OCI-LY7 (cell line): ENCODE measurements at regions not wholly inside any gene's neighbourhood (a gene's known extent, or its start where the extent isn't known, plus 50 kb on each side); places are given as distances from the start of the nearest gene placed in this dataset.

Source experiments
- BruUV-seq: library from RNA; stranded (reverse); fragments of 400-500 nt; replicated peaks from 2 replicates; lab custom pipeline; 2021; lab: Mats Ljungman, UMichigan
- CTCF ChIA-PET: fragments of 300-600 bp; sonication (Branson Sonifier 250); formaldehyde crosslinking; loops from one replicate; lab custom pipeline; 2022; ENCODE audit warnings: antibody characterized with exemption; ENCODE audit not compliant: unreplicated experiment; lab: Charles Lee
- POLR2A ChIA-PET: fragments of 300-600 bp; sonication (Branson Sonifier 250); formaldehyde crosslinking; loops from one replicate; lab custom pipeline; 2022; ENCODE audit warnings: antibody characterized with exemption; lab: Charles Lee
- DNase-seq: peaks from one replicate; pipeline ENCODE4 v3.0.0-alpha.2; 2015; ENCODE audit warnings: low spot score
- H2AFZ ChIP-seq: fragments of 200-600 bp; sonication (generic), shearing (Covaris generic); 2 replicates; pipeline ENCODE4 v1.6.1; 2014; ENCODE audit warnings: mild to moderate bottlenecking, antibody characterized with exemption, low read length, moderate library complexity
- H3K27ac ChIP-seq: fragments of 200-600 bp; sonication (generic); 2 replicates; pipeline ENCODE4 v1.5.1; 2014; ENCODE audit warnings: mixed run types, low read depth, mild to moderate bottlenecking, moderate library complexity, low read length, inconsistent platforms; ENCODE audit not compliant: poor library complexity, severe bottlenecking
- H3K36me3 ChIP-seq: fragments of 200-600 bp; sonication (generic); 2 replicates; pipeline ENCODE4 v1.6.1; 2014; ENCODE audit warnings: mild to moderate bottlenecking, antibody characterized with exemption, low read length, moderate library complexity, mixed read lengths; ENCODE audit not compliant: insufficient read depth
- H3K4me1 ChIP-seq: fragments of 200-600 bp; sonication (generic); 2 replicates; pipeline ENCODE4 v1.5.1; 2014; ENCODE audit warnings: mild to moderate bottlenecking, low read length; ENCODE audit not compliant: insufficient read depth, poor library complexity, severe bottlenecking
- H3K4me2 ChIP-seq: fragments of 200-600 bp; sonication (generic); 2 replicates; pipeline ENCODE4 v1.6.1; 2014; ENCODE audit warnings: mild to moderate bottlenecking, low read length
- H3K4me3 ChIP-seq: fragments of 200-600 bp; sonication (generic); 2 replicates; pipeline ENCODE4 v1.5.1; 2014; ENCODE audit warnings: mild to moderate bottlenecking, low read depth, low read length; ENCODE audit not compliant: poor library complexity, severe bottlenecking
- H3K79me2 ChIP-seq: fragments of 200-600 bp; sonication (generic); 2 replicates; pipeline ENCODE4 v1.6.1; 2016; ENCODE audit warnings: low read depth, mild to moderate bottlenecking, low read length, moderate library complexity, mixed read lengths; ENCODE audit not compliant: insufficient read depth
- H3K9me2 ChIP-seq: fragments of 200-600 bp; sonication (generic); 2 replicates; pipeline ENCODE4 v1.6.1; 2016; ENCODE audit warnings: mild to moderate bottlenecking, low read length, mixed read lengths; ENCODE audit not compliant: insufficient read depth
- H3K9me3 ChIP-seq: fragments of 200-600 bp; sonication (generic); 2 replicates; pipeline ENCODE4 v1.6.1; 2014; ENCODE audit warnings: mild to moderate bottlenecking, mixed run types, low read length, mixed read lengths
- H4K20me1 ChIP-seq: fragments of 200-600 bp; sonication (generic); 2 replicates; pipeline ENCODE4 v1.6.1; 2014; ENCODE audit warnings: mild to moderate bottlenecking, antibody characterized with exemption, low read length, moderate library complexity, mixed read lengths; ENCODE audit not compliant: insufficient read depth
- CTCF ChIP-seq: fragments of 200-600 bp; sonication (generic); conservative IDR thresholded peaks from 2 replicates; pipeline ENCODE4 v1.5.1; 2014; ENCODE audit warnings: mild to moderate bottlenecking, antibody characterized with exemption, low read length, moderate library complexity, mixed read lengths
- EZH2phosphoT487 ChIP-seq: fragments of 200-600 bp; sonication (generic); IDR thresholded peaks from 2 replicates; pipeline ENCODE4 v1.6.1; 2018; ENCODE audit warnings: low read depth, borderline replicate concordance, mild to moderate bottlenecking, mixed run types, antibody characterized with exemption, low read length, moderate library complexity, mixed read lengths
- intact Hi-C: fragments of 100-400 bp; cut with micrococcal nuclease; formaldehyde crosslinking; loops from one replicate; pipeline ENCODE4 v1.10.0; 2022; ENCODE audit not compliant: unreplicated experiment

DNA sequence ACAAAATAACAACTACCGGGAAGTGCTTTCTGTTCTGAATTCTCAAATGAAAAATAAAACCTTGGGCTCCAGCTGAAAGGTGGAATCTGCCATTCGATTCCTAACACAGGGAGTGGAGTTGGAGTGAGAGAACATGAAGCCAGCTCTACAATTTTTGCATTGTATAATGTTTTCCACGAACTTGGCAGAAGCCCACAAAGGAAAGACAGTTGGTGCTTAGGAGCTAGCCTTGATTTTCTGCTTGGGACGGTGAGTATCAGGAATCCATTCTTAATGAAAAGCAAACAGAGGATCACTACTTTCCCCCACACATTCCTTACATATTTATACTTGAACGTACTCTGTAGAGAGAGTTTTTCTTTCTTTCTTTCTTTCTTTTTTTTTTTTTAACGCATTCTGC, 74.2 kb upstream of the FBXL7 start:
- no peaks in the 10 kb centered on the region for H3K9me3 ChIP-seq
- no peak overlapping the region for H2AFZ ChIP-seq
- TF ChIP-seq CTCF (no peak), EZH2phosphoT487 (no peak)
- no peaks in the 10 kb centered on the region for H3K4me1 ChIP-seq
- no TSS peak for BruUV-seq
- H3K27ac ChIP-seq, result no peak overlapping the region
- H3K79me2 ChIP-seq, result no peaks in the 10 kb centered on the region
- intact Hi-C loops, result no loop called here
- no peaks in the 10 kb centered on the region for H3K9me2 ChIP-seq
- H4K20me1 ChIP-seq, result no peaks in the 10 kb centered on the region
- no peak overlapping the region for H3K4me3 ChIP-seq
- ChIA-PET CTCF (no interaction called here), POLR2A (interaction anchor here (0.8 kb wide), 1 partner anchor 14 kb away, joined by 3 read pairs; no protein-coding TSS in a partner anchor)
- no peaks in the 10 kb centered on the region for H3K36me3 ChIP-seq
- no peak for DNase-seq
- H3K4me2 ChIP-seq, result no peak overlapping the region

DNA sequence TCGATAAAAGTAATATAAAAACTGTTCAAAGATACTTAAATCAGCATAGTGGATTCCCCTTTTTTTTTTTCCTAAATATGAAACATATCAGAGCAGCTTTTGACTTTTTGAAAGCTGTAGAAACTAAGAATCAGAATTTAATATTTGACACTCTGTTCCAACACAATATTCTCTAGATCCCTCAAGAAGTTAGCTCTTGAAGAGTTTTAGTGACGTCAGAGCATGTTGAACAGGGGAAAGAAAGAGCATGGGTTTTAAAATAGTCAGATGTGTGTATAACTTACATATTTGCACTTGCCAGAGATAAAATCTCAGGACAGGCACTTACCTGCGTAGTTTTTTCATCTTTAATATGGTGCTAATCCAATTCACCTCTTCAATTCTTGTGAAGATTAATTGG, 75.2 kb upstream of the FBXL7 start:
- ChIA-PET CTCF (no interaction called here), POLR2A (interaction anchor here (1.0 kb wide), 1 partner anchor 9 kb away, joined by 4 read pairs; no protein-coding TSS in a partner anchor)
- no peak overlapping the region for H2AFZ ChIP-seq
- no peaks in the 10 kb centered on the region for H3K79me2 ChIP-seq
- no TSS peak for BruUV-seq
- no peaks in the 10 kb centered on the region for H3K4me1 ChIP-seq
- DNase-seq, result no peak
- no peaks in the 10 kb centered on the region for H3K9me3 ChIP-seq
- no peak overlapping the region for H3K4me2 ChIP-seq
- no peak overlapping the region for H3K4me3 ChIP-seq
- intact Hi-C loops, result no loop called here
- H3K9me2 ChIP-seq, result no peaks in the 10 kb centered on the region
- no peaks in the 10 kb centered on the region for H3K36me3 ChIP-seq
- TF ChIP-seq CTCF (no peak), EZH2phosphoT487 (no peak)
- no peak overlapping the region for H3K27ac ChIP-seq
- H4K20me1 ChIP-seq, result no peaks in the 10 kb centered on the region

DNA sequence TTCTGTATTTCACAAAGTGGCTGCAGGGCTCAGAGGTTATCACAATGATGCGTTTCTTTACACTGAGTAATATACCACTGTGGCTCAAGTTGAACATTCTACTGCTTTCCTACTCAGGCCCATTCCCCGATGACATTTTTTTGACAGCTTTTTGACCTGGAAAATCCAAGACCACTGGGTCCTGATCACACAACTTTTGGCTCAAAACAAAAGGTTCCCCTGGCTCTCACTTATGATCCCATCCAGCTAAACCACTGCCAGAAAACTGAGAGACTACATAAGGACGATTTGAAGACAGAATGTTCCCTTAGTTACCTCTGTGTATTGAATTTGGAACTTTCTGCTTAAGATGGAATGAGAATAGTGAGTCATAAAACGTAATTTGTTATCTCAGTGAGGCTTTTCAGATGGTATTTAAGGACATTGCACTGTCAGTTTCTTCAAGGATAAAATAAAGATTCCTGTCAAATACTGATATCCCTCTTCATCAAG, 78.0 kb upstream of the FBXL7 start:
- H3K79me2 ChIP-seq, result no peaks in the 10 kb centered on the region
- DNase-seq, result no peak
- CTCF ChIA-PET, result no interaction called here
- no peaks in the 10 kb centered on the region for H3K36me3 ChIP-seq
- no TSS peak for BruUV-seq
- no peak overlapping the region for H3K27ac ChIP-seq
- TF ChIP-seq CTCF (no peak), EZH2phosphoT487 (no peak)
- H2AFZ ChIP-seq, result no peak overlapping the region
- no peak overlapping the region for H3K4me2 ChIP-seq
- POLR2A ChIA-PET, result no interaction called here
- no peaks in the 10 kb centered on the region for H3K9me2 ChIP-seq
- no peaks in the 10 kb centered on the region for H3K4me1 ChIP-seq
- intact Hi-C loops, result no loop called here
- no peak overlapping the region for H3K4me3 ChIP-seq
- H4K20me1 ChIP-seq, result no peaks in the 10 kb centered on the region
- H3K9me3 ChIP-seq, result no peaks in the 10 kb centered on the region
